ENCODE measurements at regions not wholly inside any gene's neighbourhood (a gene's known extent, or its start where the extent isn't known, plus 50 kb on each side); places are given as distances from the start of the nearest gene placed in this dataset.

DNA sequence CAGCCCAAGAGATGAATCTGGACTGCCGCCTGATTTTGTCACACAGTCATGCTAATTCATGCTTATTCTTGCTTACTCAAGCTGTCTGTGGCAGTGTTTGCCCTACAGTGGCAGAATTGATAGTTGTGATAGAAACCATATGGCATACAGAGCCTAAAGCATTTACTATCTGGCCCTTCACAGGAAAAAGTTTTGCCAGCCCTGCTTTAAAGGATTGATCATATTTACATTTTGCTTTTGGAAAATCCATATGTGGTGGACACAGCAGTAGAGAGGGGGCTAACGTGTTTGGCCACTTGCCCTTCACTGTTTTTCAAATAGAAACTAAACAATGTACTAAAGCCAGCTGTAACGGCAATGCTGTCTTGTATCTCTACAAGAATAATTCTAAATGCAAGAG, 974.0 kb upstream of the GHITM start:
- Histone ChIP-seq H3K27ac (ENCODE audit: low read length) (no peak overlapping the region), H3K9me3 (ENCODE audit: control insufficient read depth, low read length) (no peaks in the 10 kb centered on the region), H3K4me1 (ENCODE audit: control insufficient read depth, insufficient read depth, low read length) (no peaks in the 10 kb centered on the region), H3K4me3 (ENCODE audit: low read length) (no peak overlapping the region), H3K27me3 (ENCODE audit: control insufficient read depth, insufficient read depth) (no peaks in the 10 kb centered on the region)
- DNase-seq (no peak), ATAC-seq (no peak)
- intact Hi-C loops (cut with DNase I): no loop called here
- 42% methylated on average over 3 of the region's 3 CpGs for WGBS

- Histone ChIP-seq H3K4me1 (ENCODE audit: control insufficient read depth, insufficient read depth, low read length) (no peaks in the 10 kb centered on the region), H3K9me3 (ENCODE audit: control insufficient read depth, low read length) (no peaks in the 10 kb centered on the region), H3K27ac (ENCODE audit: low read length) (no peak overlapping the region), H3K27me3 (ENCODE audit: control insufficient read depth, insufficient read depth) (no peaks in the 10 kb centered on the region), H3K4me3 (ENCODE audit: low read length) (no peak overlapping the region)
- WGBS: 49% methylated on average over 5 of the region's 5 CpGs
- intact Hi-C loops (cut with DNase I): no loop called here
- DNase-seq (no peak), ATAC-seq (no peak)
Observed at GRCh38 chr10:83166344-83166743, 973.0 kb upstream of the GHITM start.

DNA sequence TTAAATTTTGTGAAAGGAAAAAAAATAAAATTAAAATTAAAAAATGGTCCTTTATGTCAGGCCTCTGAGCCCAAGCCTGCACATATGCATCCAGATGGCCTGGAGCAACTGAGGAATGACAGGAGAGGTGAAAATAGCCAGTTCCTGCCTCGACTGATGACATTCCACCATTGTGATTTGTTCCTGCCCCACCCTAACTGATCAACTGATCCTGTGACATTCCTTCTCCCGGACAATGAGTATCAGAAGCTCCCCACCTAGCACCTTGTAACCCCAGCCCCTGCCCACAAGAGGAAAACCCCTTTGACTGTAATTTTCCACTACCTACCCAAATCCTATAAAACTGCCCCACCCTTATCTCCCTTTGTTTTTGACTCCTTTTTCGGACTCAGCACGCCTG, 972.2 kb upstream of the GHITM start:
- Histone ChIP-seq H3K4me3 (ENCODE audit: low read length) (no peak overlapping the region), H3K4me1 (ENCODE audit: control insufficient read depth, insufficient read depth, low read length) (no peaks in the 10 kb centered on the region), H3K27ac (ENCODE audit: low read length) (no peak overlapping the region), H3K9me3 (ENCODE audit: control insufficient read depth, low read length) (no peaks in the 10 kb centered on the region), H3K27me3 (ENCODE audit: control insufficient read depth, insufficient read depth) (no peaks in the 10 kb centered on the region)
- WGBS: 81% methylated on average over 4 of the region's 4 CpGs
- ATAC-seq (no peak), DNase-seq (no peak)
- intact Hi-C loops (cut with DNase I): no loop called here

DNA sequence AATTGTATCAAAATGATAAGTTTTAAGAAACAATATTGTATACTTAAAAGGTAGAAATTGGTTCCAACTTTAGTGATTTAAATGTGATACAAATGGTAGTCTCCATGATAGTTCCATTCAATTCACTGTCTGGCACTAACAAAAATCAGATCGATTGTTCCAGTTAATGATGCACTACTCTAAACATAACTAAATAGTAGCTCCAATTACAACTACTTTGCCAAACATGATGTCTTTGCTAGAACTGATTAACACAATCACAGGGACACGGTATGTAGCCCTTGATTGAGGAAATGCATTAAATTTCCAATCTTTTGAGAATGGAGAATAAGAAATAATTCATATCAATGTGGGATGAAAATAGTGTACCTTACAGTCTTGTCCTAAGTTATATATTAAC, 962.4 kb upstream of the GHITM start:
- Histone ChIP-seq H3K27me3 (ENCODE audit: control insufficient read depth, insufficient read depth) (no peaks in the 10 kb centered on the region), H3K9me3 (ENCODE audit: control insufficient read depth, low read length) (no peaks in the 10 kb centered on the region), H3K27ac (ENCODE audit: low read length) (no peak overlapping the region), H3K4me3 (ENCODE audit: low read length) (no peak overlapping the region), H3K4me1 (ENCODE audit: control insufficient read depth, insufficient read depth, low read length) (no peaks in the 10 kb centered on the region)
- WGBS: 89% methylated on average over 2 of the region's 2 CpGs
- no peak for ATAC-seq
- intact Hi-C loops (cut with DNase I): no loop called here
- no peak for DNase-seq

DNA sequence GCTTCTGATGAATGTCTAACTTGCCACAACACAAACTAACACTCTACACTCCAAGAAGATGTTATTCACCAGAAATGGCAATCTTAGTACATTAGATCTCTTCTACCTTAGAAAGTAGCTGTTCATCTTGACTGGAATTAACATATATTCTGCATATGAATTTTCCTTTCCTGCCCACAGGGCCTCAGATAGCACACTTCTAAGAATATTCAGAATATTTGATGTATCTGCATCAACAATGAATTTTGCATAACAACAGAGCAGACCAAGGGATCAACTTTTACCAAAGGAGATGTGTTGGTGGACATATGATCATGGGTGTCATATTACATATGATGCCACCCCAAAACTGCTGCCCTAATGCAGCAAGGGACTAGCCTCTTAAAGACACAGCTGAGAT, 960.8 kb upstream of the GHITM start:
- H3K4me1 ChIP-seq (ENCODE audit: control insufficient read depth, insufficient read depth, low read length): no peaks in the 10 kb centered on the region
- no peaks in the 10 kb centered on the region for H3K27me3 ChIP-seq (ENCODE audit: control insufficient read depth, insufficient read depth)
- H3K4me3 ChIP-seq (ENCODE audit: low read length): no peak overlapping the region
- H3K27ac ChIP-seq (ENCODE audit: low read length): no peak overlapping the region
- intact Hi-C loops (cut with DNase I): no loop called here
- no peaks in the 10 kb centered on the region for H3K9me3 ChIP-seq (ENCODE audit: control insufficient read depth, low read length)
- ATAC-seq: no peak
- DNase-seq: no peak

GRCh38 chr10:83179371-83179770, 959.9 kb upstream of the GHITM start:
- Histone ChIP-seq H3K27ac (ENCODE audit: low read length) (no peak overlapping the region), H3K4me1 (ENCODE audit: control insufficient read depth, insufficient read depth, low read length) (no peaks in the 10 kb centered on the region), H3K4me3 (ENCODE audit: low read length) (no peak overlapping the region), H3K9me3 (ENCODE audit: control insufficient read depth, low read length) (no peaks in the 10 kb centered on the region), H3K27me3 (ENCODE audit: control insufficient read depth, insufficient read depth) (no peaks in the 10 kb centered on the region)
- WGBS: 85% methylated on average over 4 of the region's 4 CpGs
- DNase-seq (no peak), ATAC-seq (no peak)
- intact Hi-C loops (cut with DNase I): no loop called here

- ATAC-seq (no peak), DNase-seq (no peak)
- no peaks in the 10 kb centered on the region for H3K27me3 ChIP-seq (ENCODE audit: control insufficient read depth, insufficient read depth)
- no peak overlapping the region for H3K27ac ChIP-seq (ENCODE audit: low read length)
- intact Hi-C loops (cut with DNase I): no loop called here
- 82% methylated on average over 2 of the region's 2 CpGs for WGBS
- H3K9me3 ChIP-seq (ENCODE audit: control insufficient read depth, low read length): no peaks in the 10 kb centered on the region
- no peaks in the 10 kb centered on the region for H3K4me1 ChIP-seq (ENCODE audit: control insufficient read depth, insufficient read depth, low read length)
- no peak overlapping the region for H3K4me3 ChIP-seq (ENCODE audit: low read length)
Observed at GRCh38 chr10:83182076-83182475, 957.2 kb upstream of the GHITM start.

DNA sequence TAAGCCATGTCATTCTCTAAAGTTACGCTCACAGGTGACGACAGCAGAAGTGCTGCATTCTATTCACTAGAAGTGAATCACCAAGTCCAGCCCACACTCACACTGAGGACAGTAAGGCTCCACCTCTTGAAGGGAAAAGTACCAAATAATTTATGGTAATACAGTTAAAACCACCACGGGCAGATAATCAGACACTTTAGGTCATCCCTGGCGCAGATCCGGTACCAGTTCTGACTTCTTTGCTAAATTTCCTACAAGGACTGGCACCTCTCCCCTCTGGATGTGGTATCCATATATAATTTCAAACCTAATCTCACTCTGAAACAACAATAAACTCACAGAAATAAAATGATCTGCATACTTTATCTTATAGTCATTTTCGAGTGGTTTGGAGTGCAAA, 954.7 kb upstream of the GHITM start:
- no peaks in the 10 kb centered on the region for H3K27me3 ChIP-seq (ENCODE audit: control insufficient read depth, insufficient read depth)
- no peak overlapping the region for H3K27ac ChIP-seq (ENCODE audit: low read length)
- no peak for ATAC-seq
- H3K4me1 ChIP-seq (ENCODE audit: control insufficient read depth, insufficient read depth, low read length): no peaks in the 10 kb centered on the region
- H3K4me3 ChIP-seq (ENCODE audit: low read length): no peak overlapping the region
- 89% methylated on average over 6 of the region's 6 CpGs for WGBS
- H3K9me3 ChIP-seq (ENCODE audit: control insufficient read depth, low read length): no peaks in the 10 kb centered on the region
- intact Hi-C loops (cut with DNase I): no loop called here
- no peak for DNase-seq

- WGBS: 92% methylated on average over 4 of the region's 4 CpGs
- H3K9me3 ChIP-seq (ENCODE audit: control insufficient read depth, low read length): no peaks in the 10 kb centered on the region
- no peak for ATAC-seq
Observed at GRCh38 chr10:83190614-83191013, 948.7 kb upstream of the GHITM start.

GRCh38 chr10:83193026-83193425, 946.3 kb upstream of the GHITM start:
- no peak for ATAC-seq
- H3K4me1 ChIP-seq (ENCODE audit: control insufficient read depth, insufficient read depth, low read length): no peaks in the 10 kb centered on the region
- DNase-seq: no peak
- intact Hi-C loops (cut with DNase I): no loop called here
- 36% methylated on average over 4 of the region's 4 CpGs for WGBS
- H3K9me3 ChIP-seq (ENCODE audit: control insufficient read depth, low read length): no peaks in the 10 kb centered on the region
- H3K4me3 ChIP-seq (ENCODE audit: low read length): no peak overlapping the region
- H3K27ac ChIP-seq (ENCODE audit: low read length): no peak overlapping the region
- no peaks in the 10 kb centered on the region for H3K27me3 ChIP-seq (ENCODE audit: control insufficient read depth, insufficient read depth)

More at GRCh38 chr10:83190614-83191013, 948.7 kb upstream of the GHITM start:
- intact Hi-C loops (cut with DNase I): no loop called here
- Histone ChIP-seq H3K4me1 (ENCODE audit: control insufficient read depth, insufficient read depth, low read length) (no peaks in the 10 kb centered on the region), H3K27ac (ENCODE audit: low read length) (no peak overlapping the region), H3K4me3 (ENCODE audit: low read length) (no peak overlapping the region), H3K27me3 (ENCODE audit: control insufficient read depth, insufficient read depth) (no peaks in the 10 kb centered on the region)
- DNase-seq: no peak

GRCh38 chr10:83195021-83195420, 944.3 kb upstream of the GHITM start:
- Histone ChIP-seq H3K27ac (ENCODE audit: low read length) (no peak overlapping the region), H3K4me1 (ENCODE audit: control insufficient read depth, insufficient read depth, low read length) (no peaks in the 10 kb centered on the region), H3K4me3 (ENCODE audit: low read length) (no peak overlapping the region), H3K27me3 (ENCODE audit: control insufficient read depth, insufficient read depth) (no peaks in the 10 kb centered on the region), H3K9me3 (ENCODE audit: control insufficient read depth, low read length) (no peaks in the 10 kb centered on the region)
- intact Hi-C loops (cut with DNase I): no loop called here
- WGBS: 91% methylated on average over 3 of the region's 3 CpGs
- ATAC-seq (no peak), DNase-seq (no peak)

- ATAC-seq: no peak
- no peak overlapping the region for H3K4me3 ChIP-seq (ENCODE audit: low read length)
- WGBS: 46% methylated on average over 1 of the region's 1 CpG
Observed at GRCh38 chr10:83199374-83199773, 939.9 kb upstream of the GHITM start.

More at GRCh38 chr10:83199374-83199773, 939.9 kb upstream of the GHITM start:
- Histone ChIP-seq H3K9me3 (ENCODE audit: control insufficient read depth, low read length) (no peaks in the 10 kb centered on the region), H3K4me1 (ENCODE audit: control insufficient read depth, insufficient read depth, low read length) (no peaks in the 10 kb centered on the region), H3K27me3 (ENCODE audit: control insufficient read depth, insufficient read depth) (no peaks in the 10 kb centered on the region), H3K27ac (ENCODE audit: low read length) (no peak overlapping the region)
- intact Hi-C loops (cut with DNase I): no loop called here
- no peak for DNase-seq
